MCF 10A (cell line): ENCODE measurements at regions not wholly inside any gene's neighbourhood (a gene's known extent, or its start where the extent isn't known, plus 50 kb on each side); places are given as distances from the start of the nearest gene placed in this dataset.

Experiments used
- BruUV-seq: library from RNA; stranded (reverse); fragments of 400-500 nt; replicated peaks from 2 replicates; lab custom pipeline; 2021; lab: Mats Ljungman, UMichigan
- CTCF ChIA-PET: fragments of 300-600 bp; sonication (Branson Sonifier 250); formaldehyde crosslinking; extraction: SDS; loops from one replicate; lab custom pipeline; 2021; ENCODE audit warnings: antibody characterized with exemption, inconsistent platforms; lab: Yijun Ruan, JAX
- POLR2A ChIA-PET: fragments of 300-600, 350-650 bp; sonication (Branson Sonifier 250); formaldehyde crosslinking; extraction: SDS; loops from one replicate; lab custom pipeline; 2020; ENCODE audit warnings: antibody characterized with exemption, inconsistent platforms; lab: Yijun Ruan, JAX
- DNase-seq: peaks from one replicate; pipeline ENCODE4 v3.0.0-alpha.2; 2018; ENCODE audit not compliant: unreplicated experiment
- H3K27ac Mint-ChIP-seq: one replicate; pipeline ENCODE4 v1.8.0; 2022; ENCODE audit warnings: mild to moderate bottlenecking, low read depth, mixed read lengths; ENCODE audit not compliant: unreplicated experiment
- H3K27me3 Mint-ChIP-seq: one replicate; pipeline ENCODE4 v1.8.0; 2022; ENCODE audit warnings: mixed read lengths; ENCODE audit not compliant: insufficient read depth, unreplicated experiment
- H3K36me3 Mint-ChIP-seq: one replicate; pipeline ENCODE4 v1.8.0; 2022; ENCODE audit warnings: mild to moderate bottlenecking, moderate library complexity, mixed read lengths; ENCODE audit not compliant: insufficient read depth, unreplicated experiment
- H3K4me1 Mint-ChIP-seq: one replicate; pipeline ENCODE4 v1.8.0; 2022; ENCODE audit warnings: mixed read lengths; ENCODE audit not compliant: insufficient read depth, unreplicated experiment
- H3K4me3 Mint-ChIP-seq: one replicate; pipeline ENCODE4 v1.8.0; 2022; ENCODE audit warnings: mild to moderate bottlenecking, moderate library complexity, mixed read lengths; ENCODE audit not compliant: unreplicated experiment
- H3K9me3 Mint-ChIP-seq: one replicate; pipeline ENCODE4 v1.8.0; 2022; ENCODE audit warnings: mixed read lengths; ENCODE audit not compliant: unreplicated experiment
- CTCF ChIP-seq: fragments of 200-600 bp; IDR thresholded peaks from one replicate; pipeline ENCODE4 v1.8.0; 2022; ENCODE audit warnings: antibody characterized with exemption, mild to moderate bottlenecking; ENCODE audit not compliant: unreplicated experiment
- intact Hi-C: fragments of 100-400 bp; cut with micrococcal nuclease; formaldehyde crosslinking; loops from 2 replicates; pipeline ENCODE4 v1.14.1; 2022

- Mint-ChIP-seq H3K4me1 (no peaks in the 10 kb centered on the region), H3K36me3 (peaks cover 4% of the 10 kb centered on the region), H3K9me3 (peaks cover 30% of the 10 kb centered on the region), H3K27me3 (no peaks in the 10 kb centered on the region), H3K4me3 (no peak overlapping the region), H3K27ac (no peak overlapping the region)
- intact Hi-C loops, result no loop called here
- no TSS peak for BruUV-seq
- no peak for TF ChIP-seq CTCF
- DNase-seq, result no peak
- ChIA-PET CTCF (no interaction called here), POLR2A (no interaction called here)
These were observed 838.5 kb downstream of the IGSF11 start for GRCh38 chr3:118196183-118196582.

- BruUV-seq, result no TSS peak
- CTCF ChIA-PET, result interaction anchor here (0.7 kb wide), 1 partner anchor 196 kb away, joined by 3 read pairs; no protein-coding TSS in a partner anchor
- intact Hi-C loops, result no loop called here
- H3K9me3 Mint-ChIP-seq, result peaks cover 16% of the 10 kb centered on the region
- H3K27me3 Mint-ChIP-seq, result no peaks in the 10 kb centered on the region
- H3K36me3 Mint-ChIP-seq, result no peaks in the 10 kb centered on the region
- no peak overlapping the region for H3K4me3 Mint-ChIP-seq
- no peak for TF ChIP-seq CTCF
- H3K4me1 Mint-ChIP-seq, result no peaks in the 10 kb centered on the region
- DNase-seq, result peak; percentile 4
- no peak overlapping the region for H3K27ac Mint-ChIP-seq
- POLR2A ChIA-PET, result no interaction called here
These were observed 835.6 kb downstream of the IGSF11 start for GRCh38 chr3:118199044-118199443.

GRCh38 chr3:118204052-118204656, 830.5 kb downstream of the IGSF11 start:
- CTCF ChIA-PET, result no interaction called here
- intact Hi-C loops, result no loop called here
- Mint-ChIP-seq H3K27me3 (no peaks in the 10 kb centered on the region), H3K4me3 (no peak overlapping the region), H3K9me3 (no peaks in the 10 kb centered on the region), H3K4me1 (no peaks in the 10 kb centered on the region), H3K36me3 (no peaks in the 10 kb centered on the region), H3K27ac (no peak overlapping the region)
- no peak for TF ChIP-seq CTCF
- DNase-seq, result no peak
- POLR2A ChIA-PET, result interaction anchor here (0.7 kb wide), 1 partner anchor 17 kb away, joined by 3 read pairs; no protein-coding TSS in a partner anchor
- BruUV-seq, result no TSS peak

GRCh38 chr3:118207271-118207670, 827.4 kb downstream of the IGSF11 start:
- BruUV-seq, result no TSS peak
- ChIA-PET POLR2A (no interaction called here), CTCF (no interaction called here)
- no peaks in the 10 kb centered on the region for H3K9me3 Mint-ChIP-seq
- no peaks in the 10 kb centered on the region for H3K36me3 Mint-ChIP-seq
- TF ChIP-seq CTCF, result no peak
- intact Hi-C loops, result no loop called here
- H3K4me1 Mint-ChIP-seq, result no peaks in the 10 kb centered on the region
- H3K27me3 Mint-ChIP-seq, result no peaks in the 10 kb centered on the region
- H3K4me3 Mint-ChIP-seq, result no peak overlapping the region
- H3K27ac Mint-ChIP-seq, result no peak overlapping the region
- no peak for DNase-seq
